Kidney epithelial cell (primary cell): ENCODE measurements at regions not wholly inside any gene's neighbourhood (a gene's known extent, or its start where the extent isn't known, plus 50 kb on each side); places are given as distances from the start of the nearest gene placed in this dataset.

ENCODE experiments used
- DNase-seq: peaks from one replicate; pipeline ENCODE4 v3.0.0-alpha.2; 2010; ENCODE audit warnings: low read depth
- H3K27me3 ChIP-seq: 2 replicates; pipeline ENCODE4 v1.6.0; 2011; ENCODE audit warnings: low read length; ENCODE audit not compliant: control insufficient read depth, insufficient read depth
- H3K36me3 ChIP-seq: 2 replicates; pipeline ENCODE4 v1.5.1; 2011; ENCODE audit warnings: low read length; ENCODE audit not compliant: control insufficient read depth, insufficient read depth
- H3K4me3 ChIP-seq: 2 replicates; pipeline ENCODE4 v1.5.1; 2011; ENCODE audit warnings: low read depth, mild to moderate bottlenecking, control low read depth, low read length
- CTCF ChIP-seq: IDR thresholded peaks from 2 replicates; pipeline ENCODE4 v1.5.1; 2011; ENCODE audit warnings: mild to moderate bottlenecking, moderate library complexity, low read length, control low read depth, inconsistent platforms; ENCODE audit not compliant: insufficient read depth, poor library complexity, severe bottlenecking

GRCh38 chr9:726005-726404 lies 115.5 kb upstream of the DMRT1 start:
- no peaks in the 10 kb centered on the region for H3K27me3 ChIP-seq
- DNase-seq = no peak
- no peaks in the 10 kb centered on the region for H3K36me3 ChIP-seq
- no peak for TF ChIP-seq CTCF
- no peak overlapping the region for H3K4me3 ChIP-seq

GRCh38 chr9:727767-728166 lies 113.7 kb upstream of the DMRT1 start:
- Histone ChIP-seq H3K27me3 (no peaks in the 10 kb centered on the region), H3K4me3 (no peak overlapping the region), H3K36me3 (no peaks in the 10 kb centered on the region)
- no peak for DNase-seq
- TF ChIP-seq CTCF = no peak

GRCh38 chr9:728535-728934 lies 113.0 kb upstream of the DMRT1 start:
- TF ChIP-seq CTCF = no peak

GRCh38 chr9:731474-731873 lies 110.0 kb upstream of the DMRT1 start:
- TF ChIP-seq CTCF = no peak
- no peak for DNase-seq
- Histone ChIP-seq H3K27me3 (no peaks in the 10 kb centered on the region), H3K36me3 (no peaks in the 10 kb centered on the region), H3K4me3 (no peak overlapping the region)

More at GRCh38 chr9:728535-728934, 113.0 kb upstream of the DMRT1 start:
- Histone ChIP-seq H3K27me3 (no peaks in the 10 kb centered on the region), H3K36me3 (no peaks in the 10 kb centered on the region), H3K4me3 (no peak overlapping the region)
- DNase-seq = no peak

- Histone ChIP-seq H3K27me3 (no peaks in the 10 kb centered on the region), H3K4me3 (no peak overlapping the region), H3K36me3 (peaks cover 1% of the 10 kb centered on the region)
- no peak for DNase-seq
- no peak for TF ChIP-seq CTCF
Measured at GRCh38 chr9:734831-735511, 106.5 kb upstream of the DMRT1 start.
